Activated CD4-positive, alpha-beta T cell treated with anti-CD3 and anti-CD28 coated beads, Interleukin-2, amount 50 U/mL, for 24 hours (primary cell): ENCODE measurements at regions not wholly inside any gene's neighbourhood (a gene's known extent, or its start where the extent isn't known, plus 50 kb on each side); places are given as distances from the start of the nearest gene placed in this dataset.

Source experiments
- DNase-seq, 2 donors: peaks; one replicate each; pipeline ENCODE4 v3.0.0-alpha.2; 2020; ENCODE audit warnings: low read depth in 1 of 2, low spot score in 1 of 2

DNA sequence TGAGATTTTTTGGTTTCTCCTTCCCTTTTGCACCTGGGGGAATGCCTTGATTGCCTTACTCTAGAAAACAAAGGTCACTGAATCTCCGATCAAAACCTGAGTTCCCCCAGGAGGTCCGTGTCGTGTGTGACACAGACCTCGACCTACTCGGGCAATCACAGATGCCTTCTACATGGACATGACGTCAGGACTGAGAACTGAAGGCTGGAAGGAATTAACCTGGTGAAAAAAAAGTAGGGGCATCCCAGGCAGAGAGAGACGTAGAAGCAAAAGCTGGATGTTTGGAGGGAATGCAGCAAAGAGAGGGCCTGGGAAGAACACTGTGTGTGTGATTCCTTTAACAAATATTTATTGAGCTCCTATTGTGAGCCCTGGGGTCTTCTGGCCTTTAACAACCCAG, 178.0 kb downstream of the PRDM2 start:
- DNase-seq = no peak

DNA sequence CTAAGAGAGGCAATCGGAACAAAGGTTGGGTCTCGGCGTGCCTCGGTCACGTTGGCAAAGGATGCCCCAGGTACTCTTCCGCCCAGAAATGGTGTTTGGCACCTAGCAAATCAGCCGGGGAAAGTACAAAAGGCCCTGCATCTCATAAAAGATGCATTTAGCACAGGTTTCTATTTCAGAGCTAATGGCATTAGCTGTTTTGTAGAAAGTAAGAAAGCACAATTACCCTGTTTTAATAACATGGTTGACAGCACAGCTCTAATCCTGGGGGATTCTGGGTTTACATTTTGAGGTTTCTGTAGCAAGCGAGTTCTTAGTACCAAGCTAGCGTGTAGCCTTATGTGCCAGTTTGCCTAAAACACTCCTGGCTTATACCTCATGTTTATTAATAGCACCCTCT, 178.5 kb downstream of the PRDM2 start:
- DNase-seq = no peak

DNA sequence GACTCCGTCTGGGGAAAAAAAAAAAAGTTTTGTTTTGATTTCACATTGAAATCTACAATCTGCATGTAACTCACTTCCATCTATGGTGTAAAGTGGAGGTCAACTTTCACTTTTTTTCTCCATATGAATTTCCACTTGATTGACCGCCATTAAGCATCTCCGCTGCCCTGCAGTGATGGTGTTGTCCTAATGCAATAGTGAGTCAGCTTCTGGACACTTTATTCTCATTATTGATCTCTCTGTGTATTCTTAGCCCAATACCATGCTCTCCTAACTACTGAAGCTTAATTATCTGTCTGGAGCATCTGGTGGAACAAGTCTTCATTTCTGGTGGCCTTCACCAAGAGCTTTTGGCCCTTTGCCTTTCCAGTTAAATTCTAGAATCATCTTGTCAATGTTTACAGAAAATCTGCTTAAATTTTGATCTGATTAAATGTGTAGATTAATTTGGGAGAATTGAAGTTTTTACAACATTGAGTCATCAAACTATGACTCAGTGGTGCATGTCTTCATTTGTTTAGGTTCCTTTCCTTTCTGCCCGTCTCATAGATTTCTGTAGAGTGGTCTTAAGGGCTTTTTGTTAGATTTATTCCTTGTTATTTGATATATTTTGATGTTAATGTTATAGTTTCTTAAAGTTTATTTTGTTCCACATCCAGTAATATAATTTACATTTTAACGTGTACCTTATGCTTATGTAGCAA, 181.5 kb downstream of the PRDM2 start:
- DNase-seq = no peak

GRCh38 chr1:13888351-13888986, 188.5 kb downstream of the PRDM2 start:
- DNase-seq = no peak

DNA sequence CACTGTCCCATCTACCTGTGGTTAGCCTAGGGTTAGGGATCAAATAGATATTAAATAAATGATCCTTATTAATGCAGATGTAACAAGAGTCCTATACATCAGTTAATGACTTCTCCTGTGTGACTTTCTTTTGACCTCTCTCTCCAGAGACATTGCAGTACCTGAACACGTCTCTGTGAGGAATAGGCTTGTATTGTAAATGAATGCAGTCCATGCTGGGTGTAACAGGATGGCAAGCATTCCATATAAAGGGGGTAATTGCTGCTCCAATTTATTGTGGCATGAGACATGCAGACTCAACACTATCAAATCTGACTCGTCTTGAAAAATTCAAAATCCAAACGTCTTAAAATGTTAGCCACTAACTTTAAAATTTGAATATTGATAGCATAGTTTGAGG, 189.5 kb downstream of the PRDM2 start:
- DNase-seq = no peak

DNA sequence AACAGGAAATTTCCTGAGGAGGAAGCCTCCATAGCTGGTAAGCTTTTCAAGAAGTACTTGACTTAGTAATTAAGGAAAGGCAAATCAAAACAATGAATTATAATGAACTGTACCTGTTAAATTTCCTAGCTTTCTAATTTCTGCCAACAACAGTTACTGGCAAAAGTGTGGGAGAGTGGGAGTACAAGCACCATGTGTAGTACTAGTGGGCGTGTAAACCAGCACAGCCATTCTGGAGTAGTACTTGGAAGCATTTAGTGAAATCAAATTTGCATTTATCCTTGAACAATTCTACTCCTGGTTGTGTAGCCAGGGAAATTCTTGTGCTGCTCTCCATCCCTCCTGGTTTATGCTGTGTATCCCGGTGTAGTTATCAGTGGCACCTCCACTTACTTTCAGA, 190.8 kb downstream of the PRDM2 start:
- no peak for DNase-seq

DNA sequence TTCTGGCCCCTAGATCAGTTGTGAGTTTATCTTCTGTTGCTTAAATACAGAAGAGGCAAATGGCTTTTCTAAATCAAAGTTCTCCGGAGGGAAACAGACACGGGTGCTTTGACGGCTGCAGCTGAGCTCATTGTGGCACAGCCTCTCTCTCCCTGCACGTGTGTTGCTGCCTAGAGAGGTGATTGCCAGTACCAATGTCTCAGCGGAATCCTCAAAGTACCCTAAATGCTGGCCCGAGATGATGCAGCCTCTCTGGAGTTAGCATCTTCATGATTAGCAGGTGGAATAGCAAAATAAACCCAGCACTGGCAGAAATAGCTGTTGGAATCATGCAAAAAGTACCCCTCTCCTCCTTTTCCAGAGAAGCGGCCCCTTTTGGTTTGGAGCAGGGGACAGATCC, 192.2 kb downstream of the PRDM2 start:
- DNase-seq = no peak

DNA sequence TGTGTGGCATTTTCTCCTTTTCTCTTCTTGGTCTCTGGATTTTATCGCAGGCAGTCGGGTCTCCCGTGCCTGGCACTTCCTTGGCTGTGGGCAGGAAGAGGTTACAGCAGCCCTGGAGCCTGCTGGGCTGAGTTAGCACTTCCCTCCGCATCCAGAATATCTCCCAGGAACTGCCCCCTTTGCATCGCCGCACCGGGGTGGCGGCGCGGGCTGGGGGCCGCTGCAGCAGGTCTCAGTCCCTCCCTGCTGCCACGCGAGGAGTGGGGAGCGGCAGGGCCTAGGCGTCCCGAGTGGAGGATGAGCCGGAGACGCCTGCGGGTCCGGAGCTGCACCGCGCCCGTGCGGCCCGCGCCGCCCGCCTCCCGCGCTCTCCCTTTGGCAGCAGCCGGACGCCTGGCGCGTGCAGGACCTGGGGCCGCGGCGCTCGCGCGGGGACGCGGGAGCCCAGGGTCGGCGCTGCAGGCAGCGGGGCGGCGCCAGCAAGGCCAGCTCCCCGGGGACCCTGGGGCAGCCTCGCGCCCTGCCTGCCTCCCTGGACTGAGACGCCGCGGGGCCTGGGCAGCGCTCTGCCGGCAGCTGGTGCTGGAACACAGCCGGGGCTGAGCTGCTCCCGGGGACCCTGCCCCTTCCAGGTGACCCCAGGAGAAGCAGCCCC, 192.8 kb downstream of the PRDM2 start:
- DNase-seq = no peak

DNA sequence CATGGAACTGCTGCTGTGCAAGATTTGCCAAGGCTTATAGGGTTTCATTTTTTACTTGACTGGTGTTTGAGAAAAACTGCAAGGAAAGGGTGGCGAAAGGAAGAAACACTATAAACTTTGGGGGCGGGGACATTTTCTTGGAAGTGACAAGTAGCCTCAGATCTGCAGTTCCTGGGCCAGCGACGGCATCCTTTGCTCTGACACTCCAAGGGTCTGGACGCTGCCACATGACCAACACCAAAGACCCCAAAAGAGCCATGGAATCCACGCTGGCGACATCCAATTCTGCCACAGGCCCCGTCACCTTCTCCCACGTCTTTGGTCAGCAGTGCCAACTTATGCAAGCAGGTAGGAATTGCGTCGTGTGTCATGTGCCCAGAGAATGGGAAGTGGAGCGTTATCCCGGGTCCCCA, 193.4 kb downstream of the PRDM2 start:
- DNase-seq = no peak

DNA sequence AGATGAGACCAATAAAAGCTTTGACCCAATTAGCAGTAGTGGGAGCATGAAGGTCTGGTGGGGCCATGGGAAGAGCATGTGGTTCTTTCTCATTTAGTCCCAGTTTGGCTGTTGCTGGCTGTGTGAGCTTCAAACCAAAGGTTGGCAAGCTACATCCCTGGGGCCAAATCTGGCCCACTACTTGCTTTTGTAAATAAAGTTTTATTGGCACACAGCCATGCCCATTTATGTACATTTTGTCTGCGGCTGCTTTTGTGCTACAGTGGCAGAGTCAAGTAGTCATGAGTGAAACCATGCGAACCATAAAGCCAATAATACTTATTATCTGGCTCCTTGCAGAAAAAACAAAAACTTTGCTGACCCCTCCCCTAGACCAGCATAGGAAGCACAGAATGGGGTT, 196.9 kb downstream of the PRDM2 start:
- DNase-seq = no peak

DNA sequence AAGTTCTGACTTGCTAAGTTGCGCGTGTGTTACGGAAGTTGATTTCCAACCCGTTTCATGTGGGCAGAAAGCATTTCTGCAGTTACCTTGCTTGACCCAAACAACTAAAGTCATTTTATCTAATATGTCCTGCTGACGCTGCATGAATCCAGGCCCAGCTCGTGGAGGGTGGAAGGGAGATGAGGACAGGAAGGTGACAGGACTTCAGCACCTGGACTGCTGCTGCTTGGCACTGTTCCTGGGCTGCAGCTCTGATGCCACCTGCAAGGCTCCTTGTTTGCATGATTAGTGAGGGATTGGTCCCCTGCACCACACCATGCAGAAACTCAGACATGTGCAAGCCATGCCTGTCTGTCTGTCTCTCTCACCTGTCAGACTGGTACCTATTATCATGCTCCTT, 198.4 kb downstream of the PRDM2 start:
- no peak for DNase-seq

DNA sequence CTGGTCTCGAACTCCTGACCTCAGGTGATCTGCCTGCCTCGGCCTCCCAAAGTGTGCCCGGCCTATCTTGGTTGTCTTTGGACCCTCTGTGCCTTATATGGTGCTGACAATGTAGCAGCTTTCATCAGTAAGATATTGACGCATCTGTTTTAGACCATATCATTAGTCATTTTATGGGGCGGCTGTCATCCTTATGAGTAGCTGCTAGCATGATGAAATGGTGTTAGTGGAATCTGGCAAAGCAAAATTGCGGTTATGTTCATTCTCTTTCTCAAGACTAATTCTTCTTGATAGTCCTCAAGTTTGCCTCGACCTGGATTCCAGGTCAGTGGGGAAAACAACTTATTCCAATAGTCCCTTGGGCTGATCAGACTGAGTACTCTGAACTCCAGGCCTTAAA, 199.9 kb downstream of the PRDM2 start:
- DNase-seq = no peak

DNA sequence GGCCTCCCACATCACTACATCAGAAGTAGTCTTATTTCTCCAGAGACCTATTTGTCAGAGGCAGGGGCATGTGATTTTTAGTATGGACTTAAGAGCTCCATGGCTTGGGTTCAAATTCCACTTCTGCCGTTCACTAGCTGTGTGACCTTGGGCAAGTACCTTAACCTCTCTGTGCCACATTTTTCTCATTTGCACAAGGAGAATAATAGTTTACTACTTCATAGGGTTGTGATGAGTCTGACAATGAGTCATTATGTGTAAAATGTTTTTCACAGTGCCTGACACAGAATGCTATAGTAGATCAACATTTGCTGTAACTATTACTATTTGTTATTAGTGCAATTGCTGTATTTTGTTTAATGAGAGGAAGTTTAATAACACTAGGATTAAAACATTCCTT, 200.6 kb downstream of the PRDM2 start:
- no peak for DNase-seq

- no peak for DNase-seq
Measured at GRCh38 chr1:13901039-13901438, 201.1 kb downstream of the PRDM2 start.

- DNase-seq = no peak
Measured at GRCh38 chr1:13901597-13901996, 201.6 kb downstream of the PRDM2 start.

DNA sequence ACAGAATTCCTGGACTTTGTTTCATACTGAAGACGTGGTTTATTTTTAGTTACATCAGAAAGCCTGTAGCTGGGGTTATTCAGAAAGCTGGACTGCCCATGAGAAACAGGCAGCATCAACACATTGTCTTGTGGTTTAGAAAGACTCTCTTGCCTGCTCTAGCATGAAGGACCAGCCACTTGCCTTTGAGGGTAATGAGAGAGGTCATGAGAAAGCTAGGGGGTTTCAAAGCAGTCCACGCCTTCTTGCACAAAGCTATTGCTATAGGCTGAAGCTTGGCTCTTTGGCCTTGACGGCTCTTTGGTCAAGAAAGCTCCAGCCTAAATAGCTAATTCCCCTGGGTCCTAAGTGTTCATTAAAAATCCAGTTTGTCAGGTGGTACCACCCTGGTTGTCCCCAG, 208.1 kb downstream of the PRDM2 start:
- no peak for DNase-seq

GRCh38 chr1:13911697-13912619, 212.0 kb downstream of the PRDM2 start:
- no peak for DNase-seq

GRCh38 chr1:13913396-13913795, 213.4 kb downstream of the PRDM2 start:
- no peak for DNase-seq

- no peak for DNase-seq
Measured at GRCh38 chr1:13916530-13916929, 216.5 kb downstream of the PRDM2 start.

DNA sequence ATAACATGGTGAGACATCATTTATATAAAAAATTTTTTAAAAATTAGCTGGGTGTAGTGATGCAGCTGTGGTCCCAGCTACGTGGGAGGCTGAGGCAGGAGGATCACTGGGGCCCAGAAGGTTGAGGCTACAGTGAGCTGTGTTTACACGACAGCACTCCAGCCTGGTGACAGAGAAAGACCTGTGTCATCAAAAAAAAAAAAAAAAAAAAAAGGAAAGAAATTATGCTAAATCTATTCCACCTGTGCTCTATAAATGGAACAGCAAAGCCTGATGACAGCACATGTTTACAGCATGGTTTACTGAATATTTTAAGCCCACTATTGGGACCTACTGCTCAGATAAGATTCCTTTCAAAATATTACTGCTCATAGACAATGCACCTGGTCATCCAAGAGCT, 217.6 kb downstream of the PRDM2 start:
- no peak for DNase-seq

DNA sequence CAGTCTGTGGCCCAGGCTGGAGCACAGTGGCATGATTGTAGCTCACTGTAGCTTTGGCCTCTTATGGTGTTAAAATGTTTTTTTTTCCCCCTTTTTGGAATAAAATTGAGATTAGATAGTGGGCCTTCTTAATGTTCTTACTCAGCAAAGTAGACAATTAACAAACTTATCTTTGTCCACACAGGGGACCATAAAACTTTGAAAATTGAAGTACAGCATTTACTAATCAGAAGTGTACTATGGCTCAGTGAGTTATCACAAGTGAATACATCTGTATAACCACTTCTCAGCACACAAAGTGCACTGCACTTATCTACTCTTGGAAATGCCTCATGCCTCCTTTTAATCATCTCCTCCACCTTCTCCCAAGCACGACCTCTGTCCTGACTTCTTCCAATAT, 218.9 kb downstream of the PRDM2 start:
- DNase-seq = no peak

DNA sequence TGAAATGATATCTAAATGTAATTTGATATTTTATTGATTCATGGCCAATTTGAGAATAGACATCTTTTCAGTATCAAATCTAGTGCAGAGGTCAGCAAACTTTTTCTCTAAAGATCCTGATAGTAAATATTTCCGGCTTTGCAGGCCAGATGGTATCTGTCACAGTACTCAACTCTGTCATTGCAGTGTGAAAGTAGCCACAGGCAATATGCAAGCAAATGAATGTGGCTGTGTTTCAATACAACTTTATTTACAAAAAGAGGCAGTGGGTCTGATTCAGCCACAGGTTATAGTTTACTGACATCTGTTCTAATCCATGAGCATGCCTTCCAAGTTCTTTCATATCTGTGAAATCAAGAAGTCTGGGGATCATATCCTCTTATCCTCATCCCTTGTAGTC, 221.2 kb downstream of the PRDM2 start:
- DNase-seq = no peak
